ENCODE measurements at regions not wholly inside any gene's neighbourhood (a gene's known extent, or its start where the extent isn't known, plus 50 kb on each side); places are given as distances from the start of the nearest gene placed in this dataset.

DNA sequence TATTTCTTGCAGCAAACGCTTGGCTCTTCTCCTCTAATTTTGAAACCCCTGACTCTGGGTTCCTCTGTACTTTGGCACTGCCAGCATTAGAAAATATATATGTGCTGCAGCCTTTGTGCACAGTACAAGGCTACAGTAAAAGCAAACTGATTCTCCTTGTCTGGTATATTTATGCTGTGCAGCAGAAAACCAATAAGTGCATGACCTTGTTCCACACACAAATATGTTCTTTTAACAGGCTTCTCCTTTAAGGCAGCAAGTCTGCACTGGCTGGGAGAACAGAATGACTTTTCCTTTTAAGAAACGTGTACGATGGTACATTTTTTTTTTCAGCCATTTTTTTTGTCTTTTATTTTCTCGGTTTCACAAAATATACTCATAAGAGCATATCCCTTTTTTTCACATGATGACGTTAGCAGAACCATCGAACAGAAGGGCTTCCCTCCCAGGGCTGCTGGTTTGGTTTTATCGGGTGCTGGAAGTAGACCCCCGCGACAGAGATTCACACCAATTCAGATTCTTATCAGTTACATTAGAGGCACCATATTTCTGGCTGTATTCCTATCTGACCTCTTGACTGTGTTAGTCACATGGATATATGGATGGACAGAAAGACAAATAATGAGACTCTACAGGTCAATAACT is 129.9 kb upstream of the ARID1B start:
- no peak for DNase-seq

- DNase-seq, result no peak
These were observed 130.7 kb upstream of the ARID1B start for GRCh38 chr6:156646496-156646895.

GRCh38 chr6:156645097-156645496 is 132.1 kb upstream of the ARID1B start:
- DNase-seq, result no peak

DNA sequence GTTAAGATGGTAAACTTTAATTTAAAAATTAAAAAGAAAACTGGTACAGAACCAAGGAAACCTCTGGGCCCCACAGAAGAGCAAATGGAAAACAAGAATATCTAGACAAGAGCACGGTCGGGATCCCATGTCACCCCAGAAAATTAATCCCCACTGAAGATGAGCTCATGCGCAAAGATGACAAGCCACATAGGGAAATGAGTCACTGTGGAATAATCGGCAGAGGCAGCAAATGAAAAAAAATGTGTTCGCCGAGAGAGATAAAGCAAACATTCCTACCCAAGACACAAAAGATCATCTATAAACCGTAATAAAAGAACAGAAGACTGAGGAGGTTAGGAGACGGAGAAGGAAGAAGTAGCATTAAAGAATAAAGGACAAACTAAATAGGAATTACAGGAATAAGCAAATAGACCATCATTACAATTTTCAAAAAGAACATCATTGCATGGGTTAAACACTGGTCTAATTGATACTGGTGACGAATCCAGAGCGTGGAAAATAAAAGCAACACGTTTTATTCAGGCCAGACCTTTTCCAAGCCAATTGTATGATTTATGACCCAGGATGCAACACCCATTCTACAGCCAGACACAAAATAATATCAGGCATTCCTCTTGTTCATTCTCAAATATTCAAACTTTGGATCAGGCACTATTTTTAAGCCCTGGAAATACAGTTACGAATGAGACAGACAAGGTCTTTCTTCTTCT is 138.0 kb upstream of the ARID1B start:
- DNase-seq, result no peak

DNA sequence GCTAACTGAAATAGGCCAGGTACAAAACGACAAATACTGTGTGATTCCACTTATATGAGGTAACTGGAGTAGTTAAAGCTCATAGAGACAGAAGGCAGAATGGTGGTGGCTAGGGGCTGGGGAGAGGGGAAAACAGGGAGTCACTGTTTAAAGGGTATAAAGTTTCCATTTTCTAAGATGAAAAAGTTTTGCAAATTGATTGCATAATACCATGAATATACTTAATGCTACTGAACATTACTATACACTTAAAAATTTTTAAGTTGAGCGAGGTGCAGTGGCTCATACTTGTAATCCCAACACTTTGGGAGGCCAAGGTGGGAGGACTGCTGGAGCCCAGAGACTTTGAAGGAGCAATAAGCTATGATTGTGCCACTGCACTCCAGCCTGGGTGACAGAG is 138.6 kb upstream of the ARID1B start:
- no peak for DNase-seq

DNA sequence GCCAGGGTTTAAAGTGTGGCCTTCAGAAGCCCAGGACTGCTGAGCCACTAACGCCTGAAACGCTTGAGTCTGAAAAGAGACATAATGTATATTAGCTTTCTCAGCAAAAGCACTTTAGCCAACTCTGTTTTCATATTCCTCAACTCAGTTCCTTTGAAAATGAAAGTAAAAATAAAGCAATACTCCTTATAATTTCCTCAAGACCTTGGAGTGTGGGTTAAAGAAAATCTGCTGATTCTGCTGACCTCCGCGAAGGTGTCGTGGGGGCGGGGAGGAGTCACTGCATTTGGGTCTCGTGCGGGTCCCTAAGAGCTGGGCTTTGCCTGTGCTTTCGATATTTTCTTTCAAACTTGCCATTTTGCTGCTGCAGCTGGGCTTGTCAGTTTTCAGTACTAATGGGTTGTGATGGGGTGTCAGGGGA is 142.2 kb upstream of the ARID1B start:
- DNase-seq, result no peak

DNA sequence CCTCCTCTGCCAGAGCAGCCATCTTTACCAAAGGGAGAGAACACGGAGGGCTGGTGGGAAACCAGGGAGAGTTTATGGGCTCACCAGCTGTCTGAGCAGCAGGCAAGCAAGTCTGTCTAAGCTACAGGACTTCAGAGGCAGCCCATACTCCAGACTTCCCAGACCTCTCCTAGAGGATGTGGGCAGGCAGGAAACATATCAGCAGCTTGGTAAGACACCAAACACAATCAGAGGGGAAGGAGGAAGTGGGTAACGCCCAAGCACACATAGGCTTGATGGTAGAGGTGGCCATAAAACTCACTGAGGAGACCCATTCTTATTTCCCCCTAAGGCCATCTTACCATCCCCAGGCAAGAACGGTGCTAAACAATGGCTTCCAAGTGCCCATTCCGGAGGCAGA is 143.1 kb upstream of the ARID1B start:
- no peak for DNase-seq

DNA sequence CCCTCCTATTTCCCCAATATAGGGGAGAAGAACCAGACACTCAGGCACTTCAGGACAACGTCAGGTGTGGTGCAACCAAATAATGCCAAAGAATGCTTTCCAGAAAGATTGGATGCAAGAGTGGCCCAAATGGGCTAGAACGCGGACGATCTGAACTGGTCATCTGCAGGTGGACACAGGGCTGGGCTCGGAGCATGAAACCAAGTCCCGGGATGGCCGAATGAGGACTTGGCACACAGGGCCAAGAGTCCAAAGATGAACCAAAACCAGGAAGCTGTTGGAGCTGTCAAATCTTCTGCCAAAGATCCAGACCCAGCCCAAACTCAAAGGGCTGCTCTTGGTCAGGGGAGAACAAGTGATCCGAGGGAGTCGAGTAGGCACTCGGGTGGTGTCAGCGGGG is 143.9 kb upstream of the ARID1B start:
- DNase-seq, result no peak

DNA sequence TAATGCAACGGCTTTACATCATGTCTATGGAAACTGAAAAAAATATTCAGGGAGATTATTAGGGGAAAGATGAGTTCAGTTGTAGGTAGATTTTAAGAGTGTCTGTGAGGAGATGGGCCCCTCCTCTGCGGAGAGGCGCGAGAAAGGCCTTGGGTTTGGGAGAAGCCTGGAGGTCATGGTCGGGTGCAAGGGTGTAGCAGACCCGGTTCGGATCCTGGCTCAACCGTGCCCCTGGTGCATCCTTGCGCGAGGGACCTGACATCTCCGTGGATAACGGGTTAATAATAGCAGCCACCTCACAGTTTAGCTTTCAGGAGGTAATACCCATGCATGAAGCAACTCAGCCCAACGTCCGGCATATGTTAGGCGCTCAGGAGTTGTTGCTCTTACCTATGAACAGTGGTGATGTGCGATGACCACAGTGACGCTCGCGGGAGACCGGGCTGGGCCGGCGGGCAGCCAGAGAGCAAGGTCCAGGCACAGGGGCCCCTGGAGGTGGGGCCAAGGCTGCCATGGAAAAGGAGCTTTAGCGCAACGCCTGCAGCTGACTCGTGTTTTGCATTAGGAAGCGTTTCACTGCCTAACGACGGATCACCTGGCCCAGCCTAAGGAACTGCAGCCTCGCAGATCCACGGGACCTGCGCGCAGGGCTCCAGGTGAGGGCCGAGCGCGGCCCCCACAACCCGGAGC is 146.4 kb upstream of the ARID1B start:
- no peak for DNase-seq

DNA sequence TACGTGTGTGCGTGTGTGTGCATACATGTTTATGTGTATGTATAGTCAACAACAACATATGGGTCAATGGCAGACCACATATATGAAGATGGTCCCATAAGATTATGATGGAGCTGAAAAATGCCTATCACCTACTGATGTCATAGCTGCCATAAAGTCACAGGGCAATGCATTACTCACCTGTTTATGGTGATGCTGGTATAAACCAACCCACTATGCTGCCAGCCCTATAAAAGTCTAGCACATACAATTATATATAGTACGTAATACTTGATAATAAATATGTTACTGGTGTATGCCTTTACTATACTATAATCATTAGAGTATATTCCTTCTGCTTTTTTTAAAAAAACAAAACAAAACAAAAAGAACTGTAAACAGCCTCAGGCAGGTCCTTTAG is 148.4 kb upstream of the ARID1B start:
- no peak for DNase-seq

DNA sequence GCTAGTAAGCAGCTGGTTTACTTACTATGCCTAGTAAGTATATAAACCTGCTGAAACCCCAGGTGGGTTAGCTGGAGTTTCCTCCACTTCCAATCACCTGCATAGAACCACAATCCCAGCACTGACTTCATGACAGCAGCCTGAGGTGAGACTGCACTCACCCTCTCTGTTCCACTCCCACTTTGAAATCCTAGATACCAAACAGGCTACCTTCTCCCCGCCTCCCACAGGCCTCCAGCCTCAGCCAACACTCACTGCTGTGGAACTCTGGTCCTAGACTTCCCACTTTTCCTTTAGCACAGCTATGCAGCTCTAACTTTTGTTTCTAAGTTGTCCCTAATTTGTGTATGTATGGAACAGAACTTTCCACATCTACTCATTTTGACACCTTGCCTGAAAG is 149.7 kb upstream of the ARID1B start:
- no peak for DNase-seq

DNA sequence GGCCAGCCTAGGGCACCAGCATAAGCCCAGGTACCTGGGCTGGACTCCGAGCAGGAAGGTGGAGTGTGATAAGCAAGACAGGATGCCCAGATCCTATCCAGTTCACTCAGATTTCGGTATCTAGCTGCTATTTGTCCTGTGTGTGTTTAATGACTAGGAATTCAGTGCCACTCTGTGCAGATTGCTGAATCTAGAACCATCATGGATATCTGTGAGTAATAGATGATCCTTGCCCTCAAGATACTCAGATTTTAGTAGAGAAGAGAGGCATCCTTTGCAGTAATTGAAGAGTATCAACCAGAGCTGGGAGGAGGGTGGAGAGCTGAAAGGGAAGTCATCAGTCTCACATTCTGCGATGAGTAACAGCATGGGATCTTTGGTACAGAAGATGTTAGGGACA is 155.0 kb upstream of the ARID1B start:
- no peak for DNase-seq

- no peak for DNase-seq
These were observed 156.8 kb upstream of the ARID1B start for GRCh38 chr6:156620331-156620730.

- no peak for DNase-seq
These were observed 158.5 kb upstream of the ARID1B start for GRCh38 chr6:156618600-156619205.

- DNase-seq, result no peak
These were observed 159.2 kb upstream of the ARID1B start for GRCh38 chr6:156617941-156618340.

DNA sequence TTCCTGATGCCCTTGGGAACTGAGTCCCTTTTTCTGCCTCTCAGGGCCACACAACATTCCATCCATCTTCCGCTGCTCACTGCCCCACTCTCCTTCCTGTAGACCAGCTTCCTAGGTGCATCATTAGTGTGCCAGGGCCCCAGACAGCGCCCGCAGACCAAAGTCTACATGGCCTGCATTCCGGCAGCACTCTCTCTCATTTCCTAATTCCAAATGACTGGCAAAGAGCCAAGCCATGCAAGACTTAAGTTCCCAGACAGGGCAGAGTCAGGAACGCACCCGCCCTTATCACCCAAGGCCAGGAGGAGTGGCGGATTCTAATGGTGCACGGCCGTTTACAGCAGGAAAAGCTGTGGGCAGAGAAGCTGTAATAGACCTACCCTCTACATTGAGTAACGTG is 159.8 kb upstream of the ARID1B start:
- no peak for DNase-seq

DNA sequence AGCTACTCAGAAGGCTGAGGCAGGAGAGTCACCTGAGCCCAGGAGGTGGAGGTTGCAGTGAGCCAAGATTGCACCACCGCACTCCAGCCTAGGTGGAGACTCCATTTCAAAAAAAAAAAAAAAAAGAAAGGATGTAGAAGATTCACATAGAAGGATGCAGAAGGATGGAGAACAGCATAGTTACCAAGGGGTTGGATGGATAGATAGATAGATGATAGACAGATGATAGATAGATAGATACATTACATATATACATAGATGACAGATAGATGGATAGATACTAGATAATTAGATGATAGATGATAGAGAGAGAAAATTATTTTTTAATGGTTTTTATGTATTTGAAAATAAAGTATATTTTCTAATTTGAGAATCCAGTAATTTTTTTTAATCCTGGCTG is 160.7 kb upstream of the ARID1B start:
- DNase-seq, result no peak

- DNase-seq, result no peak
These were observed 163.2 kb upstream of the ARID1B start for GRCh38 chr6:156613996-156614395.

- no peak for DNase-seq
These were observed 164.8 kb upstream of the ARID1B start for GRCh38 chr6:156612361-156612760.

- DNase-seq, result no peak
These were observed 175.2 kb upstream of the ARID1B start for GRCh38 chr6:156602066-156602385.

DNA sequence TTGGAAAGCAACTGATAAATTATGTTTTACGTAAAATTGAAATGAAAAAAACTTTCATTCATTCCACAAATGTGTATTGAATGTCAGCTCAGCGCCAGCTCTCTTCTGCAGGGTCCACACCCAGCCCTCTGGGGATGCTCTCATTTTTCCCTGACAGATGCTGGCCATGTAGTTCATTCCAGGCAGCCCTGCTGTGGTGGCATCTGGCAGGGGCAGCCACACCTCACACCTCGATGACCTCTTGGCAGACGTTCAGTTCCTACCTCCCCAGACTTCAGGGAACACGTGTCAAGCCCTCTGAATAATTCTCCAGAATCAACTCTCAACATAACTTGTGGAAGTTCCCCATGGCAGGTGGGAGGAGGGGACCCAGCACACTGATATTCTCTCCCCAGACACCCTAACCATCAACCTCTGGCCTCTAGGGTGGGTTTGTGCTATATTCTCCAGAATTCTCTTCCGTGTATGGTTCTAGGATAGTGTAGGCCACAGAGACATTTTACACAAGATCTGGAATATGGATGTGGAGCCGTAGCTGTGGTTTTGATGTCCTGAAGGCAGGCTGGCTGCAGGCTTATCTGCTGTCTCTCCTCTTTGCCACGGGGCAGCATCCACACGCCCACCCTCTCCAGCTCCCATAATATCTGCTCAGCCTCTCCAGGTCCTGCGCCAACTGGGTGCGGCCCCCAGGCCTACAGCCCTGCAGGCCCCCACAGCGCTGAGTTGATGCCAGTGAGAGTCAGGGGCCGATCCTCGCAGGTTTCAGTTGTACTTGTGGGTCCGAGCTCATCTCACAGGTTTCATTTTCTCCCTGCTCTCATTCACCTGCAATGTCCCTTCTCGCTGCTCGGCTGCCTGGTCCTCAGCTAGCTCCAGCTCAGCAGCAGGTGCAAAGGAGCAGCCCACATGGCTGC is 175.8 kb upstream of the ARID1B start:
- no peak for DNase-seq

DNA sequence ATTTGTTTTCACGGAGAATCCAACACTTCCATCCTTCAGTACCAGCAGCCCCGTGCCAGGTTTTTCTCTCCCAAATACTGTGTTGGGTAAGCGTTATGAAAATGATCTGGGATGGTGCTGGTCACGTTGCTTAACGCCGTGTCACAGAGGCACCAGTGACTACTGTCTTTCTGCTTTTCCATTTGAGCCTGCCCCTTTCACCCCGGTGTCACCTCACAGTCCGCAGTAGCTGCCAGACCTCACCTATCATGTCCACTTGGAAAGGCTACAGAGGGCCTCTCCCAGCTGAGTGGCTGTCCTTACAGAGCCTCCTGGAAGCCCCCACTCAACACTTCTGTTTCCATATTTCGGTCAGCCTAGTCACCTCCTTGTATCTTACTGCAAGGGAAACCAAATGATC is 176.5 kb upstream of the ARID1B start:
- no peak for DNase-seq

- DNase-seq, result no peak
These were observed 177.1 kb upstream of the ARID1B start for GRCh38 chr6:156599978-156600590.
